ENCODE measurements at regions not wholly inside any gene's neighbourhood (a gene's known extent, or its start where the extent isn't known, plus 50 kb on each side); places are given as distances from the start of the nearest gene placed in this dataset.

- in situ Hi-C loops (cut with HindIII; ENCODE audit: low sequenced_read_pairs): no loop called here
Observed at GRCh38 chr1:50358962-50359361, 64.3 kb downstream of the DMRTA2 start.

DNA sequence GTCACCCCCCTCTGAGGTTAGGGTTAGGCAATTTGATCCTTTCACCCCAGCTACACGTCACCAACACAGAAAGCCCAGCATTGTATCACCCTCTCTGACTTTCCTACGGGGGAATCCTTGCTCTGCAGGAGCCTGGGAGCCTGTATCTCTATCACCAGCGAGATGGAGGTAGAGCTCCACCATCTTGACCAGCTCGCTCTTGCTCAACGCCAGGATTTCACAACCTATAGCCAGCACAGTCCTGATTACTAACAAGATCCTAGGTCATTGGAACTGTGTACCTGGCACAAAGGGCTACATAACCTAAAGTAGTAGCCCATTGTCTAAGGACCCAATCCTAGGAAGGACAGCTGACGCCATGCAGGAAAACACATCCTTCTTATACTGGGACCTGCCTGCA lies 66.1 kb downstream of the DMRTA2 start:
- in situ Hi-C loops (cut with HindIII; ENCODE audit: low sequenced_read_pairs): no loop called here

- in situ Hi-C loops (cut with HindIII; ENCODE audit: low sequenced_read_pairs): no loop called here
Observed at GRCh38 chr1:50354813-50355212, 68.4 kb downstream of the DMRTA2 start.

DNA sequence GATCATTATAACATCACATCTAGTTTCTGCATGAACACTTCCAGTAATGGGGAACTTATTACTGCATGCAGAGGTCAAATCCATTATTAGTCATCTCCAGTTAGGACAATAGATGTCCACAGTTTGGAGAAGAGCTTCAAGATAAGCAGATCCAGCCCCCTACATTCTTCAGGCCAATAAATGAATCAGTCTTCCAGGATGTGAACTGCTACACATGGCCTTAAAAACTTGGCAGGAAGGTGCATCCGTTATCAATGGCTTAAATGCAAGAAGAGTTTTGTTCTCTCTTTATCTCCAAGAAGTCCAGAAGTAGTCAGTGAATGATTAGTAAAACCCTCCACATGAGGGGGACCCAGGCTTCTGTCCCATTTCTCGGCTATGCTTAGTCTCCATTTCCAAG lies 70.8 kb downstream of the DMRTA2 start:
- in situ Hi-C loops (cut with HindIII; ENCODE audit: low sequenced_read_pairs): no loop called here

DNA sequence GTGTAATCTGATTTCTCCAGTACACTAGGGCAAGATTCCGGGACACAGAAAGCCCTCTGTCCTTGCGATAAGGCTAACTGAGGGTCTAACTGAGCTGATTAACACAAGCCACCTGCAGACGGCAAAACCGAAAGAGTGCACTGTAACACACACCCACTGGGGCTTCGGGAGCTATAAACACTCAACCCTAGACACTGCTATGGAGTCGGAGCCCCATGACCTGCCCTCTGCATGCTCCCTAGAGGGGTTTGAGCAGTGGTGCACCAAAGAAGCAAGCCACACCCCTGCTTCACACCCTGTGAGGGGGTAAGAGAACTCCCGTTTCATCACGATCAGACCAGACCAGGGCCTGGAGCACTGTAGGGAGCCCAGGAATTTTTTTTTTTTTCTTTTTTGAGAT lies 72.4 kb downstream of the DMRTA2 start:
- in situ Hi-C loops (cut with HindIII; ENCODE audit: low sequenced_read_pairs): no loop called here

DNA sequence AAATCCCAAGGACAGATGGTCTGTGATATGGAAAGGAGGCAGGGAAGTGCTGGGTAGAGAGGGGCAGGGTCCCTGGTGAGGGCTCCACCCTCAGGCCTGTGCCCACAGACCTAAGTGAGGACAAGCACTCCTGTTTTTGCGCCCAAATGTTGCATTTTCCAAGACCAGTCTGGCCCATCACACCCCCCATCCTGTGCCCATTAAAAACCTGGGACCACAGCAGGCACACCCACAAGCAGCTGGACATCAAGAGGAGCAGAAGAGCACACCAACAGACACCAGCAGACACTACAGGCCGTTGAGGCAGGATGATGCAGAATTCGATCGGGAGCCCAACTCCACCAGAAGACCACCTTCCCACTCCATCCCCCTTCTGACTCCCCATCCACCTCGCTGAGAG lies 72.8 kb downstream of the DMRTA2 start:
- in situ Hi-C loops (cut with HindIII; ENCODE audit: low sequenced_read_pairs): no loop called here

DNA sequence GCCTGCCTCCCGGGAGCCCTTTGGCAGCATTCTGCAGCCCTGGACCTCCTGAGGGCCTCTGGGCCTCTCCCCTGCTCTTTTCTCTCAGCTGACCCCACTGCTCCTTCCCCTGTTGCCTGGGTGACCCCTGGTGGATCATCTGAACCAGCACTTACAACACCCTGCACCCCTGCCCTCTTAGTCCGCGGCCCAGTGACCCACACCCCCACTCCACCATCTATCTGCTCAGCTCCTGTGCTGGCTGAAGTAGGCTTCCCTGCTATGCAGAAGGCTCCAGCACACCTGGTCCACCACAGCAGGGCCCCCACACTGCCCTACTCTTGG lies 74.0 kb downstream of the DMRTA2 start:
- in situ Hi-C loops (cut with HindIII; ENCODE audit: low sequenced_read_pairs): no loop called here

- in situ Hi-C loops (cut with HindIII; ENCODE audit: low sequenced_read_pairs): no loop called here
Observed at GRCh38 chr1:50348449-50349241, 74.6 kb downstream of the DMRTA2 start.

GRCh38 chr1:50347933-50348332 lies 75.3 kb downstream of the DMRTA2 start:
- in situ Hi-C loops (cut with HindIII; ENCODE audit: low sequenced_read_pairs): no loop called here

GRCh38 chr1:50346621-50347020 lies 76.6 kb downstream of the DMRTA2 start:
- in situ Hi-C loops (cut with HindIII; ENCODE audit: low sequenced_read_pairs): no loop called here

DNA sequence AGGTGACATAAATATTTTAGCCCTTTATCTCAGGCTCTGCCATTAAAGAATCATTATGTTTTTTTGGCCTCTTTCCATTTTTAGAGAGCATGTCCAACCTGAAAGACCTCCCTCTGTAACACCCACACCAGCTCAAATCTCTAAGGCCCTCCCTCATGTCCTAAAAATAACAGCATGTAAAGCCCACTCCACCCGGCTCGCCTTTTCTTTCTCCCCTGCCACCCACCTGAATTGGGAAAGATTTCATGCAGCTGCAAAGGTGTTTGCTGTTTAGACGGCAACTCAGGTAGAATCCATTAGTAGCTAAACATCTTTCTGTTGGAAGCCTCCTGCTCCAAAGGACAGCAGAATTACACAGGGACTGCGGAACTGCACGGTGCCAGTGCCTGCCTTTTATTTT lies 79.9 kb downstream of the DMRTA2 start:
- in situ Hi-C loops (cut with HindIII; ENCODE audit: low sequenced_read_pairs): no loop called here

DNA sequence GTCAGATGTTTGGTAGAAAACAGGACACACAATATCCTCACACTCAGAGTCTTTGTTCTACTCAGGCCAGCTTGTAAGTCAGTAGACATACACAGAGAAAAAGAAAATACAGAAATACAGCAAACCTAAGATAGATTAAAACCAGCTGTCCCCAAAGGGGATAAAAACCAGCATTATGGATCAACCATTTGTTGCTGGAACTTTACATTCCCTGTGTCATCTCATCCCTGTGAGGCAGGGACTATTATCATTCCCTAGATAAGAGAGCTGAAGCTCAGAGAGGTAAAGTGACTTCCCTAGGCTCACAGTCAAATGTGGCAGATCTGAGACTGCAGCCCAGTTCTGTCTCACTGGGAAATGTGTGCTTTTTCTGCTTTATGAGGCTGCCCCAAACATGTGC lies 80.7 kb downstream of the DMRTA2 start:
- in situ Hi-C loops (cut with HindIII; ENCODE audit: low sequenced_read_pairs): no loop called here

- in situ Hi-C loops (cut with HindIII; ENCODE audit: low sequenced_read_pairs): no loop called here
Observed at GRCh38 chr1:50335036-50335435, 88.2 kb downstream of the DMRTA2 start.

DNA sequence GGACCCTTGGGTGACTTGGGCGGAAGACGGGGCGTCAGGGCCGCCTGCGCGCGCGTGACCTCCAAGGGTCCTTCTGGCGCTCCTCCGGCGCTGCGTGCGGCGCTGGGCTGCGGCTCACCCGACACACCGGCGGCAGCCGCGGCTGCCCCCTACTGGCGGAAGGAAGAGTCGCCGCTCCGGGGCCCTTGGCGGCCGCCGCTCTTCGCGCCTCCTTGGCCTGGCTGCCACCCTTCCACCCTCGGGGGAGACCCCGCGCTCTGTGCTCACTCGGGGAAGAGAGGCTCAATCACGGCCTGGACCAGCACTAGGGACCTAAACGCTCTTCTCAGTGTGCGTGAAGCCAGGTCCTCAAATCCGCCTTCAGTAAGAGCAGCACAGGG lies 89.7 kb downstream of the DMRTA2 start:
- in situ Hi-C loops (cut with HindIII; ENCODE audit: low sequenced_read_pairs): loop anchor here (5.0 kb wide), 1 partner anchor 36 kb away; no protein-coding TSS in a partner anchor

DNA sequence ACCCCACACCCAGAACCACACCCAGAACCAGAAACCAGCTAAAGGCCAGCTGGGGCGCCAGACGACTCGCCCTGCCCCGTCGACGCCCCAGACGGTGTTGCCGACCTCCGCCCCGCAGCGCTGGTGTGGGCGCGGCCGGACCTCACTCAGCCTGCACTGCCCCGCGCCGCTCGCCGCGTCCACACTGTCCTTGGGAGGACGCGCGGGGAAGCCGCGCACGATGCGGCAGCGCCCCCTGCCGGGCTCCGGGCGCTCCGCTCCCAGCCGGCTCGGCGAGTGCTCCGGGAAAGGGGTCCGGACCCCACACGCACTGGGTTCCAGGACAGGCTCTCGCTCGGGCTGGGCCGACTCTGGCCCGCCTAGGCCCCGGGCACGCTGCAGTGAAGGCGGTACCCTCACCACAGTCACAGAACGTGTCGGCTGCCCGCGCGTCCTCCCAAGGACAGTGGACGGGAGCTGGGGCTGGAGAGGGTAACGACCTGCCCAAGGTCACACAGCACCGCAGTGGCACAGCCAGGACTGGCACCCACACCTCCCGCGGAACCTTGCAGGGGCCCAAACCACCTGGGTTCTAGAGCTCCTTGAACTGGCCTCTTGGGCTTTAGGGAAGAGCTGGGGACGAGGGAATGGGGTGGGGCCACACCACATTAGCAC lies 90.2 kb downstream of the DMRTA2 start:
- in situ Hi-C loops (cut with HindIII; ENCODE audit: low sequenced_read_pairs): loop anchor here (5.0 kb wide), 1 partner anchor 36 kb away; no protein-coding TSS in a partner anchor

DNA sequence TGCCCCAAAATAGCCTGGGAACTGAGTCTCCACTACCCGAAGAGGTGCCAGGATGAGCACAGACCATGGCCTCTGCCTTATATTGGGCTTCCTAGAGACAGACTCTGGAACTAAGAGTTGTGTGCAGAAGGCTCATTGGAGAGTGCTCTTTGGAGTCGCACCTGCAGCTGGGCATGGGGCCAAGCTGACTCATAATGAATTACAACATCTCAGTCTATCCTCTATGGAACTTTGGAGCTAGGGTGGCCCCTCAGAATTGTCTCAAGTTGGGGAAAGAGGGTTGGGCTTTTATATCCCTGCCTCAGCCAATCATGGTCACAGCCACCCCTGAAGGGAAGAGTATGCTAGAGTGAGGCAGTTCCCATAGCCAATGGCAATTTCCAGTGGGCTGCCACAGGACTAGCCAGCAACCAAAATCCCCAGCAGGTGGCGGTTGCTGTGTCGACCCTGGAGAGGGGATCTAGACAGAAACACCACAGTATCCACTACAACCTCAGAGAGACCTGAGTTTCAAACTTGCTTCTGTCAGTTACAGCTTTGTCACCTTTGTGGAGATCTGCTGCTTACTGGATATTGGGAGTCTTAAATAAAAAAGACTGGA lies 93.8 kb downstream of the DMRTA2 start:
- in situ Hi-C loops (cut with HindIII; ENCODE audit: low sequenced_read_pairs): no loop called here

DNA sequence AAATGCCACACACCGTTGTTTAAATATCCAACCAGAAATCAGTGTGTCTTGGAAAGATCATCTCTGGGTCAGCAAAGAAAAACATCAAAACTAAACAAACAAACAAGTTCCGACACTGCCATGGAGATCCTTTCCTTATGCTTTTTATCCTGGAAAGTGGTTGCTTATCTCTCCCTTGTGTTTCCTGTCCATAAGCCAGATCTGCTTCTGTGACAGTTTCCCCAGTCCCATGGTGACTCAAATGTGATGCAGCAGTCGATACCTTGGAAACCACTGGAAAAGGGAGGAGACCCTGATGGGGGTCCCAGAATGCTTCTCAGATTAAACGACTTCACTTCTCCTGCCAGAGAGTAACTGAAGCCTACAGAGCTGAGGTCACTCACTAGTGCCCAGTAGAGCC lies 94.7 kb downstream of the DMRTA2 start:
- in situ Hi-C loops (cut with HindIII; ENCODE audit: low sequenced_read_pairs): no loop called here

DNA sequence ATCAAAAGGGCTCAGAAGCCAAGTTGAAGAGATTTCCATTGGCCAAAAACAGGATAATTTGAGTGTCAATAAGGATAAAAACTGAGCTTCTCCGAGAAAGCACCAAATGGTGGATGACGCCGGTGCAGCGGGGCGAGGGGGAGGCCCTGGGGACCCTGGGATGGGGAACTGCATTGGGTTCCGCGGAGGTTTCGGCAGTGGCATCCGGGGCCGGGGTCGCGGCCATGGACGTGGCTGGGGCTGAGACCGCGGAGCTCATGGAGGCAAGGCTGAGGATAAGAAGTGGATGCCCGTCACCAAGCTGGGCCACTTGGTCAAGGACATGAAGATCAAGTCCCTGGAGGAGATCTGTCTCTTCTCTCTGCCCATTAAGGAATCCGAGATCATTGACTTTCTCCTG lies 97.2 kb downstream of the DMRTA2 start:
- in situ Hi-C loops (cut with HindIII; ENCODE audit: low sequenced_read_pairs): no loop called here

- in situ Hi-C loops (cut with HindIII; ENCODE audit: low sequenced_read_pairs): no loop called here
Observed at GRCh38 chr1:50322579-50322978, 100.7 kb downstream of the DMRTA2 start.

DNA sequence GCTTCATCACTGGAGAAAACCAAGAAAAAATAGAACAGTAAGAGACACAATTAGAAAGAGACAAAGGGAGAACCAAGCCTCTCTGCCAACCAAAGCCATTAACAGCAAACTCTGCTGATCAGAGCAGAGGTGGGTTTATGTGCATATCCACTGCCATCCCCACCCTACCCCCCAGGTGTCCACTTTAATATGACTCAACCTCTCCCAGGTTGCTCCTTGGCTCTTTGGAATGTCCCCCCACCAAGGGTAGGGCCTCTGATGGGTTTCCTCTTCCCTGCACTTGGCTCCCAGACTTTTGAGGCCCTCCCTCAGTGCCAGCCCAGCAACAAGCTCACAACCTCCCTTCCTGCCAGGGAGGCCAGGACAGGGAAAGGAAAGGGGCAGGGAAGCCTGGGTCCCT lies 104.8 kb downstream of the DMRTA2 start:
- in situ Hi-C loops (cut with HindIII; ENCODE audit: low sequenced_read_pairs): no loop called here

DNA sequence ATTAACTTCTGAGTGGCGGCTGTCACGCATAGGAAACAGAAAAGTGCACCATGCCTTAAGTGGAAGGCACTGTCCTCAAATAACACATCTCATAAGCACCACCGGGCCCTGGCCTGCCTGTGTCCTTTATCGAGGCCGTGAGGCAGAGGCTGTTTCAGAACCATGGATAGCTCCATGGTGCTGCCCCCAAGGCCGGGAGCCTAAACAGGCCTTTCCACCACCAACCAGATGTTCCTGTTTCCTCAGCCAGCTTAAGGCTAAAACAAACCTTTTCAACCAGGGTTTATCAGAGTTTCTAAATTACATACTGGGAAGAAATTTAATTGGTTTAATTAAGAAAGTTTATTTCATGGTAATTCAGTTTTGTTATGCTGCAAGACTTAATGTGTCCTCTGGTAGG lies 114.4 kb downstream of the DMRTA2 start:
- in situ Hi-C loops (cut with HindIII; ENCODE audit: low sequenced_read_pairs): no loop called here

- in situ Hi-C loops (cut with HindIII; ENCODE audit: low sequenced_read_pairs): no loop called here
Observed at GRCh38 chr1:50305808-50306207, 117.4 kb downstream of the DMRTA2 start.

Data from DLD1 (cell line).